ENCODE measurements at regions not wholly inside any gene's neighbourhood (a gene's known extent, or its start where the extent isn't known, plus 50 kb on each side); places are given as distances from the start of the nearest gene placed in this dataset.

GRCh38 chr1:80678438-80678837, 1122.3 kb upstream of the ADGRL2 start:
- no peak for TF ChIP-seq CTCF (IDR thresholded peaks at IDR 0.05; ENCODE audit: low read depth, low read length, missing control alignments)
- H3K4me3 ChIP-seq (replicated peaks; ENCODE audit: low read depth, low read length), result no peak overlapping the region
- DNase-seq (ENCODE audit: extremely low read depth, low read depth), result no peak

GRCh38 chr1:80675454-80675853, 1125.3 kb upstream of the ADGRL2 start:
- no peak for TF ChIP-seq CTCF (IDR thresholded peaks at IDR 0.05; ENCODE audit: low read depth, low read length, missing control alignments)
- H3K4me3 ChIP-seq (replicated peaks; ENCODE audit: low read depth, low read length), result no peak overlapping the region
- DNase-seq (ENCODE audit: extremely low read depth, low read depth), result no peak

- no peak for DNase-seq (ENCODE audit: extremely low read depth, low read depth)
- no peak for TF ChIP-seq CTCF (IDR thresholded peaks at IDR 0.05; ENCODE audit: low read depth, low read length, missing control alignments)
- H3K4me3 ChIP-seq (replicated peaks; ENCODE audit: low read depth, low read length), result no peak overlapping the region
These were observed 1126.7 kb upstream of the ADGRL2 start for GRCh38 chr1:80673935-80674597.

GRCh38 chr1:80668372-80668771, 1132.4 kb upstream of the ADGRL2 start:
- H3K4me3 ChIP-seq (replicated peaks; ENCODE audit: low read depth, low read length), result no peak overlapping the region
- DNase-seq (ENCODE audit: extremely low read depth, low read depth), result no peak
- TF ChIP-seq CTCF (IDR thresholded peaks at IDR 0.05; ENCODE audit: low read depth, low read length, missing control alignments), result no peak

GRCh38 chr1:80666073-80666472, 1134.7 kb upstream of the ADGRL2 start:
- no peak for TF ChIP-seq CTCF (IDR thresholded peaks at IDR 0.05; ENCODE audit: low read depth, low read length, missing control alignments)
- DNase-seq (ENCODE audit: extremely low read depth, low read depth), result no peak
- H3K4me3 ChIP-seq (replicated peaks; ENCODE audit: low read depth, low read length), result no peak overlapping the region

- no peak overlapping the region for H3K4me3 ChIP-seq (replicated peaks; ENCODE audit: low read depth, low read length)
- no peak for DNase-seq (ENCODE audit: extremely low read depth, low read depth)
- no peak for TF ChIP-seq CTCF (IDR thresholded peaks at IDR 0.05; ENCODE audit: low read depth, low read length, missing control alignments)
These were observed 1141.6 kb upstream of the ADGRL2 start for GRCh38 chr1:80659161-80659560.

- H3K4me3 ChIP-seq (replicated peaks; ENCODE audit: low read depth, low read length), result no peak overlapping the region
- DNase-seq (ENCODE audit: extremely low read depth, low read depth), result peak; percentile 3
- TF ChIP-seq CTCF (IDR thresholded peaks at IDR 0.05; ENCODE audit: low read depth, low read length, missing control alignments), result no peak
These were observed 1143.0 kb upstream of the ADGRL2 start for GRCh38 chr1:80657707-80658106.
